ENCODE measurements at regions not wholly inside any gene's neighbourhood (a gene's known extent, or its start where the extent isn't known, plus 50 kb on each side); places are given as distances from the start of the nearest gene placed in this dataset.

- no peak for TF ChIP-seq CTCF (IDR thresholded peaks at IDR 0.05)
- no peak for TF ChIP-seq POLR2A (IDR thresholded peaks at IDR 0.05)
These were observed 58.7 kb upstream of the FCN1 start for GRCh38 chr9:134976403-134976802.

Measured in testis (tissue), 2 donors.